HEK293 (cell line): ENCODE measurements at regions not wholly inside any gene's neighbourhood (a gene's known extent, or its start where the extent isn't known, plus 50 kb on each side); places are given as distances from the start of the nearest gene placed in this dataset.

Experiments
- CTCF ChIA-PET: fragments of 350-600 bp; formaldehyde crosslinking; extraction: SDS; loops from one replicate; lab custom pipeline; 2021; ENCODE audit warnings: antibody characterized with exemption; lab: Yijun Ruan, JAX
- POLR2A ChIA-PET: fragments of 300-600 bp; formaldehyde crosslinking; extraction: SDS; loops from one replicate; lab custom pipeline; 2020; ENCODE audit warnings: antibody characterized with exemption, inconsistent platforms; lab: Yijun Ruan, JAX
- H3K27ac ChIP-seq: fragments of 200-500 bp; sonication (Bioruptor generic); 2 replicates; pipeline ENCODE4 v1.5.1; 2014; ENCODE audit warnings: low read depth, low read length, control low read depth, inconsistent platforms; ENCODE audit errors: extremely low read depth
- H3K36me3 ChIP-seq, 2 experiments: fragments of 200-500 bp in 1 of 2; sonication (Bioruptor generic) in 1 of 2; 1 replicate in 1 of 2; 2 replicates in 1 of 2; pipeline ENCODE4 v1.5.1; 2014 to 2017; ENCODE audit warnings: inconsistent platforms in 2 of 2, low read length in 2 of 2; ENCODE audit not compliant: control insufficient read depth in 2 of 2, insufficient read depth in 1 of 2
- H3K4me1 ChIP-seq: fragments of 200-500 bp; sonication (Bioruptor generic); 2 replicates; pipeline ENCODE4 v1.5.1; 2014; ENCODE audit warnings: mild to moderate bottlenecking, low read length, inconsistent platforms; ENCODE audit not compliant: control insufficient read depth, insufficient read depth
- H3K4me3 ChIP-seq: 2 replicates; pipeline ENCODE4 v1.5.1; 2011; ENCODE audit warnings: low read depth, mild to moderate bottlenecking, control low read depth, low read length, moderate library complexity
- H3K9me3 ChIP-seq: fragments of 200-500 bp; sonication (Bioruptor generic); 2 replicates; pipeline ENCODE4 v1.5.1; 2014; ENCODE audit warnings: low read depth, low read length, inconsistent platforms; ENCODE audit not compliant: control insufficient read depth, insufficient read depth
- EGR2 ChIP-seq: fragments of 450-650 bp; formaldehyde crosslinking; IDR thresholded peaks from 2 replicates; pipeline ENCODE4 v1.5.1; 2016; ENCODE audit warnings: low read depth, missing biosample characterization, missing genetic modification characterization
- GLI2 ChIP-seq: fragments of 450-650 bp; formaldehyde crosslinking; IDR thresholded peaks from 2 replicates; pipeline ENCODE4; 2017; ENCODE audit warnings: missing biosample characterization, missing genetic modification characterization, low read depth, borderline replicate concordance
- GLIS2 ChIP-seq: fragments of 450-650 bp; formaldehyde crosslinking; IDR thresholded peaks from 2 replicates; pipeline ENCODE4 v1.5.1; 2016; ENCODE audit warnings: missing biosample characterization, missing genetic modification characterization
- ZBTB17 ChIP-seq: fragments of 450-650 bp; formaldehyde crosslinking; IDR thresholded peaks from 2 replicates; pipeline ENCODE4 v1.5.1; 2016; ENCODE audit warnings: missing biosample characterization, missing genetic modification characterization
- ZBTB21 ChIP-seq: fragments of 450-650 bp; formaldehyde crosslinking; IDR thresholded peaks from 2 replicates; pipeline ENCODE4 v1.5.1; 2017; ENCODE audit warnings: missing biosample characterization, missing genetic modification characterization
- ZNF292 ChIP-seq: fragments of 450-650 bp; formaldehyde crosslinking; IDR thresholded peaks from 2 replicates; pipeline ENCODE4 v1.5.1; 2016; ENCODE audit warnings: low read depth, missing biosample characterization, missing genetic modification characterization, borderline replicate concordance
- ZNF501 ChIP-seq: fragments of 450-650 bp; formaldehyde crosslinking; IDR thresholded peaks from 2 replicates; pipeline ENCODE4 v1.5.1; 2016; ENCODE audit warnings: missing biosample characterization, missing genetic modification characterization
- ZNF510 ChIP-seq: fragments of 450-650 bp; formaldehyde crosslinking; IDR thresholded peaks from 2 replicates; pipeline ENCODE4 v1.5.1; 2018; ENCODE audit warnings: mild to moderate bottlenecking, missing genetic modification characterization, missing biosample characterization; ENCODE audit not compliant: insufficient replicate concordance
- ZNF624 ChIP-seq: fragments of 450-650 bp; formaldehyde crosslinking; IDR thresholded peaks from 2 replicates; pipeline ENCODE4 v1.5.1; 2017; ENCODE audit warnings: missing biosample characterization, missing genetic modification characterization
- ZNF670 ChIP-seq: fragments of 450-650 bp; formaldehyde crosslinking; IDR thresholded peaks from 2 replicates; pipeline ENCODE4 v1.5.1; 2016; ENCODE audit warnings: missing biosample characterization, missing genetic modification characterization, low read depth
- ZNF76 ChIP-seq: fragments of 450-650 bp; formaldehyde crosslinking; IDR thresholded peaks from 2 replicates; pipeline ENCODE4; 2016; ENCODE audit warnings: low read depth, missing biosample characterization, missing genetic modification characterization, borderline replicate concordance
- ZNF785 ChIP-seq: fragments of 450-650 bp; formaldehyde crosslinking; IDR thresholded peaks from 2 replicates; pipeline ENCODE4 v1.5.1; 2016; ENCODE audit warnings: missing biosample characterization, missing genetic modification characterization
- ZXDB ChIP-seq: fragments of 450-650 bp; formaldehyde crosslinking; IDR thresholded peaks from 2 replicates; pipeline ENCODE4 v1.5.1; 2016; ENCODE audit warnings: missing biosample characterization, missing genetic modification characterization
- TF ChIP-seq, protein P1 (sequence below): fragments of 450-650 bp; formaldehyde crosslinking; IDR thresholded peaks from 2 replicates; pipeline ENCODE4 v1.5.1; 2016; ENCODE audit warnings: missing biosample characterization, missing genetic modification characterization
- TF ChIP-seq, protein P2 (sequence below): fragments of 450-650 bp; formaldehyde crosslinking; IDR thresholded peaks from 2 replicates; pipeline ENCODE4 v1.5.1; 2016; ENCODE audit warnings: missing biosample characterization, missing genetic modification characterization, low read depth
- TF ChIP-seq, protein P3 (sequence below): fragments of 450-650 bp; formaldehyde crosslinking; conservative IDR thresholded peaks from 2 replicates; pipeline ENCODE4 v1.5.1; 2016; ENCODE audit warnings: low read depth, missing biosample characterization, missing genetic modification characterization
- TF ChIP-seq, protein P4 (sequence below): fragments of 450-650 bp; formaldehyde crosslinking; IDR thresholded peaks from 2 replicates; pipeline ENCODE4 v1.5.1; 2016; ENCODE audit warnings: missing biosample characterization, missing genetic modification characterization, borderline replicate concordance

DNA sequence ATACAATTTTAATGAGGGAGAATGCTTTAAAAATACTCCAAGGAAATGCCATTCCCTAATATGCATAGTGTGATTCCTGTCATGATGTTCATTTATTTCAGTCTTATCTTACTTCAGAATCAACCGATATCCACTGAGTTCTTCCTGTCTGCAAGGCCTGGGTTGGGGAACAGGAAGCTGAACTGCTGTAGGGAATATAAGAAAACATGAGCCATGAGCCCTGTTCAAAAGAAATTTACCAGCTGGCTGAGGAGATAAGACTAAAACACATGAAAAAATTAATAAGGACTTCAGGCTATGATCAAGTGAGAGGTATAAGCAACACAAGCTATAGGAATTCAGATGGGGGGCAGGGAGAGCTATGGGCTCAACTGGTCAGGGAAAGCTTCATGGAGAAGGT, 184.7 kb downstream of the PLPP4 start:
- POLR2A ChIA-PET, result no interaction called here
- no peaks in the 10 kb centered on the region for H3K36me3 ChIP-seq
- no peaks in the 10 kb centered on the region for H3K9me3 ChIP-seq
- no peaks in the 10 kb centered on the region for H3K4me1 ChIP-seq
- no peak for TF ChIP-seq GLIS2
- no peak for TF ChIP-seq GLI2 (tag by site-specific recombination)
- TF ChIP-seq, protein P1, sequence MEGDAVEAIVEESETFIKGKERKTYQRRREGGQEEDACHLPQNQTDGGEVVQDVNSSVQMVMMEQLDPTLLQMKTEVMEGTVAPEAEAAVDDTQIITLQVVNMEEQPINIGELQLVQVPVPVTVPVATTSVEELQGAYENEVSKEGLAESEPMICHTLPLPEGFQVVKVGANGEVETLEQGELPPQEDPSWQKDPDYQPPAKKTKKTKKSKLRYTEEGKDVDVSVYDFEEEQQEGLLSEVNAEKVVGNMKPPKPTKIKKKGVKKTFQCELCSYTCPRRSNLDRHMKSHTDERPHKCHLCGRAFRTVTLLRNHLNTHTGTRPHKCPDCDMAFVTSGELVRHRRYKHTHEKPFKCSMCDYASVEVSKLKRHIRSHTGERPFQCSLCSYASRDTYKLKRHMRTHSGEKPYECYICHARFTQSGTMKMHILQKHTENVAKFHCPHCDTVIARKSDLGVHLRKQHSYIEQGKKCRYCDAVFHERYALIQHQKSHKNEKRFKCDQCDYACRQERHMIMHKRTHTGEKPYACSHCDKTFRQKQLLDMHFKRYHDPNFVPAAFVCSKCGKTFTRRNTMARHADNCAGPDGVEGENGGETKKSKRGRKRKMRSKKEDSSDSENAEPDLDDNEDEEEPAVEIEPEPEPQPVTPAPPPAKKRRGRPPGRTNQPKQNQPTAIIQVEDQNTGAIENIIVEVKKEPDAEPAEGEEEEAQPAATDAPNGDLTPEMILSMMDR (tag by site-specific recombination), result no peak
- no peak for TF ChIP-seq ZXDB (tag by site-specific recombination)
- TF ChIP-seq, protein P2, sequence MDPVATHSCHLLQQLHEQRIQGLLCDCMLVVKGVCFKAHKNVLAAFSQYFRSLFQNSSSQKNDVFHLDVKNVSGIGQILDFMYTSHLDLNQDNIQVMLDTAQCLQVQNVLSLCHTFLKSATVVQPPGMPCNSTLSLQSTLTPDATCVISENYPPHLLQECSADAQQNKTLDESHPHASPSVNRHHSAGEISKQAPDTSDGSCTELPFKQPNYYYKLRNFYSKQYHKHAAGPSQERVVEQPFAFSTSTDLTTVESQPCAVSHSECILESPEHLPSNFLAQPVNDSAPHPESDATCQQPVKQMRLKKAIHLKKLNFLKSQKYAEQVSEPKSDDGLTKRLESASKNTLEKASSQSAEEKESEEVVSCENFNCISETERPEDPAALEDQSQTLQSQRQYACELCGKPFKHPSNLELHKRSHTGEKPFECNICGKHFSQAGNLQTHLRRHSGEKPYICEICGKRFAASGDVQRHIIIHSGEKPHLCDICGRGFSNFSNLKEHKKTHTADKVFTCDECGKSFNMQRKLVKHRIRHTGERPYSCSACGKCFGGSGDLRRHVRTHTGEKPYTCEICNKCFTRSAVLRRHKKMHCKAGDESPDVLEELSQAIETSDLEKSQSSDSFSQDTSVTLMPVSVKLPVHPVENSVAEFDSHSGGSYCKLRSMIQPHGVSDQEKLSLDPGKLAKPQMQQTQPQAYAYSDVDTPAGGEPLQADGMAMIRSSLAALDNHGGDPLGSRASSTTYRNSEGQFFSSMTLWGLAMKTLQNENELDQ, result no peak
- no peak for TF ChIP-seq ZNF624
- TF ChIP-seq ZNF76 (tag by site-specific recombination), result no peak
- TF ChIP-seq ZBTB17 (tag by site-specific recombination), result no peak
- no peak for TF ChIP-seq ZNF670
- TF ChIP-seq, protein P3, sequence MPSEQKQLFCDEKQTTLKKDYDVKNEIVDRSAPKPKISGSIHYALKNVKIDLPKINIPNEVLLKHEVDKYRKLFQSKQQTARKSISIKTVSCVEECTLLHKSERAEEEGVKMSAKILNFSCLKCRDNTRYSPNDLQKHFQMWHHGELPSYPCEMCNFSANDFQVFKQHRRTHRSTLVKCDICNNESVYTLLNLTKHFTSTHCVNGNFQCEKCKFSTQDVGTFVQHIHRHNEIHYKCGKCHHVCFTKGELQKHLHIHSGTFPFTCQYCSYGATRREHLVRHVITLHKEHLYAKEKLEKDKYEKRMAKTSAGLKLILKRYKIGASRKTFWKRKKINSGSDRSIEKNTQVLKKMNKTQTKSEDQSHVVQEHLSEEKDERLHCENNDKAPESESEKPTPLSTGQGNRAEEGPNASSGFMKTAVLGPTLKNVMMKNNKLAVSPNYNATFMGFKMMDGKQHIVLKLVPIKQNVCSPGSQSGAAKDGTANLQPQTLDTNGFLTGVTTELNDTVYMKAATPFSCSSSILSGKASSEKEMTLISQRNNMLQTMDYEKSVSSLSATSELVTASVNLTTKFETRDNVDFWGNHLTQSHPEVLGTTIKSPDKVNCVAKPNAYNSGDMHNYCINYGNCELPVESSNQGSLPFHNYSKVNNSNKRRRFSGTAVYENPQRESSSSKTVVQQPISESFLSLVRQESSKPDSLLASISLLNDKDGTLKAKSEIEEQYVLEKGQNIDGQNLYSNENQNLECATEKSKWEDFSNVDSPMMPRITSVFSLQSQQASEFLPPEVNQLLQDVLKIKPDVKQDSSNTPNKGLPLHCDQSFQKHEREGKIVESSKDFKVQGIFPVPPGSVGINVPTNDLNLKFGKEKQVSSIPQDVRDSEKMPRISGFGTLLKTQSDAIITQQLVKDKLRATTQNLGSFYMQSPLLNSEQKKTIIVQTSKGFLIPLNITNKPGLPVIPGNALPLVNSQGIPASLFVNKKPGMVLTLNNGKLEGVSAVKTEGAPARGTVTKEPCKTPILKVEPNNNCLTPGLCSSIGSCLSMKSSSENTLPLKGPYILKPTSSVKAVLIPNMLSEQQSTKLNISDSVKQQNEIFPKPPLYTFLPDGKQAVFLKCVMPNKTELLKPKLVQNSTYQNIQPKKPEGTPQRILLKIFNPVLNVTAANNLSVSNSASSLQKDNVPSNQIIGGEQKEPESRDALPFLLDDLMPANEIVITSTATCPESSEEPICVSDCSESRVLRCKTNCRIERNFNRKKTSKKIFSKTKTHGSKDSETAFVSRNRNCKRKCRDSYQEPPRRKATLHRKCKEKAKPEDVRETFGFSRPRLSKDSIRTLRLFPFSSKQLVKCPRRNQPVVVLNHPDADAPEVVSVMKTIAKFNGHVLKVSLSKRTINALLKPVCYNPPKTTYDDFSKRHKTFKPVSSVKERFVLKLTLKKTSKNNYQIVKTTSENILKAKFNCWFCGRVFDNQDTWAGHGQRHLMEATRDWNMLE (tag by site-specific recombination), result no peak
- no peak for TF ChIP-seq ZNF501
- no peak for TF ChIP-seq EGR2 (tag by site-specific recombination)
- TF ChIP-seq, protein P4, sequence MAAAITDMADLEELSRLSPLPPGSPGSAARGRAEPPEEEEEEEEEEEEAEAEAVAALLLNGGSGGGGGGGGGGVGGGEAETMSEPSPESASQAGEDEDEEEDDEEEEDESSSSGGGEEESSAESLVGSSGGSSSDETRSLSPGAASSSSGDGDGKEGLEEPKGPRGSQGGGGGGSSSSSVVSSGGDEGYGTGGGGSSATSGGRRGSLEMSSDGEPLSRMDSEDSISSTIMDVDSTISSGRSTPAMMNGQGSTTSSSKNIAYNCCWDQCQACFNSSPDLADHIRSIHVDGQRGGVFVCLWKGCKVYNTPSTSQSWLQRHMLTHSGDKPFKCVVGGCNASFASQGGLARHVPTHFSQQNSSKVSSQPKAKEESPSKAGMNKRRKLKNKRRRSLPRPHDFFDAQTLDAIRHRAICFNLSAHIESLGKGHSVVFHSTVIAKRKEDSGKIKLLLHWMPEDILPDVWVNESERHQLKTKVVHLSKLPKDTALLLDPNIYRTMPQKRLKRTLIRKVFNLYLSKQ, result no peak
- no peak for TF ChIP-seq ZBTB21
- TF ChIP-seq ZNF785 (tag by site-specific recombination), result no peak
- no peak for TF ChIP-seq ZNF292 (tag by site-specific recombination)
- no peak for TF ChIP-seq ZNF510 (tag by site-specific recombination)
- no peak overlapping the region for H3K4me3 ChIP-seq
- H3K27ac ChIP-seq, result no peak overlapping the region
- CTCF ChIA-PET, result no interaction called here
